ENCODE measurements at regions not wholly inside any gene's neighbourhood (a gene's known extent, or its start where the extent isn't known, plus 50 kb on each side); places are given as distances from the start of the nearest gene placed in this dataset.

DNA sequence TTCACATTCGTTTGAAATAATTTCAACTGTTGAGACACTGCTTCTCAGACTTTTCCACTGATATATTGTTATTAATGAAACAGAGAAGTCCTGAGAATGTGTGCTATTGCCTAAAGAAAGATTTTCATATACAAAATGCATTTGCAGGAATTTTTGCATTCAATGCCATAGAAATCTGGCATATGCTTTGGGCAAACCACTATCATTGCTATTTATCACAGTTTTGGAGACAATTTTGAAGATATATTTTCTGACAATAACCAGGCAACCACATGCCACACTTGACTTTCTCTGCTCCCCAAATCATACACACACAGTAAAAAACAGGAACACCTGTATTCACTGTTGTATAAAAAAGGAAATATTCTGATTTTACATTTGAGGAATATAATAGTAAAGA lies 1303.7 kb upstream of the IGFBP7 start:
- TF ChIP-seq, protein P1, sequence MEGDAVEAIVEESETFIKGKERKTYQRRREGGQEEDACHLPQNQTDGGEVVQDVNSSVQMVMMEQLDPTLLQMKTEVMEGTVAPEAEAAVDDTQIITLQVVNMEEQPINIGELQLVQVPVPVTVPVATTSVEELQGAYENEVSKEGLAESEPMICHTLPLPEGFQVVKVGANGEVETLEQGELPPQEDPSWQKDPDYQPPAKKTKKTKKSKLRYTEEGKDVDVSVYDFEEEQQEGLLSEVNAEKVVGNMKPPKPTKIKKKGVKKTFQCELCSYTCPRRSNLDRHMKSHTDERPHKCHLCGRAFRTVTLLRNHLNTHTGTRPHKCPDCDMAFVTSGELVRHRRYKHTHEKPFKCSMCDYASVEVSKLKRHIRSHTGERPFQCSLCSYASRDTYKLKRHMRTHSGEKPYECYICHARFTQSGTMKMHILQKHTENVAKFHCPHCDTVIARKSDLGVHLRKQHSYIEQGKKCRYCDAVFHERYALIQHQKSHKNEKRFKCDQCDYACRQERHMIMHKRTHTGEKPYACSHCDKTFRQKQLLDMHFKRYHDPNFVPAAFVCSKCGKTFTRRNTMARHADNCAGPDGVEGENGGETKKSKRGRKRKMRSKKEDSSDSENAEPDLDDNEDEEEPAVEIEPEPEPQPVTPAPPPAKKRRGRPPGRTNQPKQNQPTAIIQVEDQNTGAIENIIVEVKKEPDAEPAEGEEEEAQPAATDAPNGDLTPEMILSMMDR (IDR thresholded peaks at IDR 0.05) = no peak
- TF ChIP-seq POLR2AphosphoS5 (IDR thresholded peaks at IDR 0.05) = no peak

All from suprapubic skin (tissue), 3 donors.